NCI-H526 treated with DMSO at 0.1 percent for 48 hours (cell line): ENCODE measurements at regions not wholly inside any gene's neighbourhood (a gene's known extent, or its start where the extent isn't known, plus 50 kb on each side); places are given as distances from the start of the nearest gene placed in this dataset.
"Not testable (repeated sequence)": the region's sequence is repeated elsewhere in the genome, so short reads cannot be mapped to it uniquely, and the experiment has no call there.

Experiments
- DNase-seq: peaks from one replicate; lab custom pipeline; 2025; lab: John Stamatoyannopoulos, UW

DNA sequence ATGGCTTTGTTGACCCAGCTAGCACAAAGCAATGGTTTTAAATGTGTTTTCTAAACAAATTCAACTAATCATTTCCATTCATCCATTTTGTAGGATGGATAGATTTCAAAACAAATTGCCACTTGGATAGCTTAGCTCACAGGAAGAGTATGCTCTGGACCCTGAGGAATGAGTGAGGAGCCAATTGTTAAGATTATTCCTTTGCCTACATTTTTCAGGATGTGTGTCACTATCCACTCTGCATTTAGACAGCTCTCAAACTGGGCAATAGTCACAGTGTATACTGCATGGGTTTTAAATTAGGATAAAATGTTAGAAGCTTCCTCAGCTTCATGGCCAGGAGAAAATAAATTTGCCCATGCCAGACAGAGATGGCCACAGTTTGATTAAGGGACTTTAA, 605.6 kb upstream of the TEX47 start:
- no peak for DNase-seq

DNA sequence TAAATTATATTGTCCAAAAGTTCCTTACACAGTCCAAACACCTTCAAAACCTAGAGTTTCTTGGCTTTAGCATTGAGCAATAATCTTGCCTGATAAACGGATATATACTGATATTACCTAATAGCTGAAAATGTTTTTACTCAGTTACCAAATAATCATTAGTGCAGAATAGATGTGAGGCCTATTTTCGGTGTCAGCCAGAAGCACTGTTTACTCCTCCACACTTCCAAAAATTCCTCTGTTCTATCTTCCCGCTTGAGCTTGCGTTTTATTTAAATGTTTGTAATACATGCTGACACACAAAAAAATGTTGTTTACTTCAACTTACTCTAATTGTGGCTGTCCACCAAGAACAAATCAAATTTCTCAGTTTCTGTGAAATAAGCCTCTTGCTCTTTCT, 606.2 kb upstream of the TEX47 start:
- no peak for DNase-seq

DNA sequence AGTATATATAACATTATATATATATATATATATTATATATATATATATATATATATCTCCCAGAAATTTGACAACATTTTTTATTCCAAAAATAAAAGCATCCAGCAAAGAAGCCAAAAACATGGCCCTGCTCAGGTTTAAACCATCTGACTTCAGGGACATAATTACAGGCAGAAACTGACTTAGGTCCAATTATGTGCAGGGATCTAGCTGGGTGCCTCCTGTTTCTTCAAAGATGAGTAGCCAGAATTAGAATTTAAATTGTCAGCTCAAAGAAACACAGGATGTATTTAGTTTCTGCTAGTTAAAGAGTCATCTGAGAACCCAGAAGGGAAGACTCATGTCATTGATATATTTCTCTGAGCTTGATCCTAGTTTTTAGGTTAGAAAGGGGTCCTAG, 656.4 kb upstream of the TEX47 start:
- DNase-seq, result no peak

GRCh38 chr7:89456556-89456955, 661.0 kb upstream of the TEX47 start:
- no peak for DNase-seq

DNA sequence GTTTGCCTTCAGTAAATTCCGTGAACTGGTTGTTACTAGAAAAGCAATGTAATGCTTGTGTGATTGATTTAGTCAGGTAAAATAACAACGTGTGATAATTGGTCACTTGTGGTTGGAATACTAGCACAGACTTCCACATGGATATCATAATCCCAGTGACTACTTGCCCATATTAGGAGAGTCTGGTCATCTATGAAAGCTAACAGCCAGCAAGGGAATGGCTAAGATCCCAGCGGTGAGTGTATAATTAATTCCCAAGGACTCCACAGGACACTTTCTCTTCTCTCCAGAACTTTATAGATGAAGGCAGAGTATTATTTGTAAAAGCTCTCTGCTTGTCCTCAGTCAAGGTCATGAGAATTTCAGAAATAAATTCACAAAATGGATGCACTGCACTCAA, 662.6 kb upstream of the TEX47 start:
- no peak for DNase-seq

DNA sequence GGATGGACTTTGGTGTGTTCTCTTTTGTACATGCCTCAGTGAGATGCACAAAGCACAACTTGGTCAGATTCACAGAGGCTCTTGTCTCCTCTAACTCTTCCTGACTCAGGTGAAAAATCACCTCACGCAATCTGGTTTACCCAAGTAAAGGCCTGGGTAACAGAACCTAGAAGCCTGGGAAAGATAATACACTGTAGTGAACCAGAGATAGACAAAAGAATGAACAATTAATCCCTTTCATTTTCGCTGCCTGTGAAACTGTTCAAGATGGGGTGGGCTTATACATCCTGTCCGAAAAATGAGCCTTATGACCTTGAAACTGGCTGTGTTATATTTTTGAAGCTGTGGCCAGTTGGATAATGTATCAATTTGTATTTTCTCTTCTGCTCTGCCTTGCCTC, 678.9 kb upstream of the TEX47 start:
- no peak for DNase-seq

GRCh38 chr7:89477991-89478390, 676.3 kb upstream of the STEAP1 start:
- DNase-seq, result no peak

DNA sequence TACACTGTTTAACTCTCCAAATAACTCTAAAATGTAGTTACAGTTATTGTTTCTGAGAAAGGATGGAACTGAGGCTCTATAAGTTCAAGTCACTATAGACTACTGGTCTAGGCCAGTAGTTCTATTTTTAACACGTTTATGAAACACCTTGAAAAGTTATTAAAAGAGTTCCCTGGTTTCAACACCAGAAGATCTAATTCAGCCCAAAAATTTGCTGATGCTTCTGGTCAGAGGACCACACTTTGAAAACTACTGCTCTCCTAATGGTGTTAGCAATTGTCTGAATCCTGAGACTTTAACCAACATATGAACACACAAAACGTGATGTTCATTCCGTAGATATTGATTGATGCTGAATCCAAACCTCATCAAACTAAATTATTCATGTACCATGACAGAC, 658.6 kb upstream of the STEAP1 start:
- DNase-seq, result no peak

DNA sequence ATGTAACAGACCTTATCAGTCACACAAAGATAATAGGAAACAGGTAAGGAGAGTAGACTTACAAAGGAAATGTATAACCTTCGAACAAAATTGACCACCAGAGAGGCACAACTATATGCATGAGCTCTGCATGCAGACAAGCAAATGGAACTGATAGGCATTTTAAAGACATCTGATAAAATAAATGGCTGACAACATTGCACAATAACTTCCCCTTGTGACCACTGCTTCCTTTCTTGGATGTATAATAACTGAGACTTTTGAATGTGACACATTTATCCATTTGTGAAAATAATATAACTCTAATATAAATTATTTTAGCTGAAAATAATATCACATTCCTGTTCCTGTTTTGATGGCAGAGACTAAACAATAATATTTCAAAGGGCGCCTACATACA, 654.2 kb upstream of the STEAP1 start:
- DNase-seq, result no peak

GRCh38 chr7:89503281-89503680, 651.0 kb upstream of the STEAP1 start:
- no peak for DNase-seq

- DNase-seq, result no peak
Measured at GRCh38 chr7:89507034-89507433, 647.2 kb upstream of the STEAP1 start.

- no peak for DNase-seq
Measured at GRCh38 chr7:89511900-89512299, 642.4 kb upstream of the STEAP1 start.

GRCh38 chr7:89514970-89515369, 639.3 kb upstream of the STEAP1 start:
- no peak for DNase-seq

DNA sequence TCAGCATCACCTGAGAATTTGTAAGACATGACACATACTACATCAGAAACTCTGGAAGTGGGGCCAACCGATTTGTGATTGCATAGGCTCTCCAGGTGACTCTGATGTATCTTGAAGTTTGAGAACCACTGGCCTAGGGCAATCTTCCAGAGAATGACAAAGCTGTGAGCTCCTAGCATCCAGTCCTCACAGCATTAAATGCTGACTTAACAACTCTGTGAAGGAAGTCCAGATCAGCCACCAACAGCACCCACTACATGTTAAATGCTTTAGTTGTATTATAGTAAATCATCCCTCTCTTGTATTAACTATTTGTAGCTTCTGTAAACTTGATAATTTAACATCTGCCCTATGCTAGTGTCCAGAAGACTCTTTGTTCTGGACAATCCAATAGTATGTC, 636.5 kb upstream of the STEAP1 start:
- DNase-seq, result no peak

GRCh38 chr7:89549768-89550167, 604.5 kb upstream of the STEAP1 start:
- DNase-seq, result no peak

GRCh38 chr7:89554209-89554608, 600.1 kb upstream of the STEAP1 start:
- DNase-seq, result no peak

- no peak for DNase-seq
Measured at GRCh38 chr7:89559596-89559995, 594.7 kb upstream of the STEAP1 start.

- no peak for DNase-seq
Measured at GRCh38 chr7:89563597-89563996, 590.7 kb upstream of the STEAP1 start.

DNA sequence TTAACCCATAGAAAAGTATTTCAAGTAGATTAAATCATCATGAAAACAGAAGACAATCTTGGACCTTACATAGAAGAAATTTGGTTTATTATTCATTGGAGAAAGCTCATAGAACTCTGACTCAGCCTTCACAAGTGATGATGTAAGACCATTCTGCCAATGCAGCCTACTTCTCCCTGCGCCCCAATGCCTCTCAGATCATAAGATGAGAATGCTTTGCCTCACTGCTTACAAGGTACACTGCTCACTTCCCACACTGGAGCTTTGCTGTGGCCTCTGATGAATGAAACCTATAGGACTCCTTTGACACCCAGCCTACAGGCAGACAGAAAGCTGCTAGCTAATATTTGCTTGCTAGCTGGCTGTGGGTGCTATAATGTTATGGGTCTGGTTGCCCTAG, 569.4 kb upstream of the STEAP1 start:
- no peak for DNase-seq

DNA sequence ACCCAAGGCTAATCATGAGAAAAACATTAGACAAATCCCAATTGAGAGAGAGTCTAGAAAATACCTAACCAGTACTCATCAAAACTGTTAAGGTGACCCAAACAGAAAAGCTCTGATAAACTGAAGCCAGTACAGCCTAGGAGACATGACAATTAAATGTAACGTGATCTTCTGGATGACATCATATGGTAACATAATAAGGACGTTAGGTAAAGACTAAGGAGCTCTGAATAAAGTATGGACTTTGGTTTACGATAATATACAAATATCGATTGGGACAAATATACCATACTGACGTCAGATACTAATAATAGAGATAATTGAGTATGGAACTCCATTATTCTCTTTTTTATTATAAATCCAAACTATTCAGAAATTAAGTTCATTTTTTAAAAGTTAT, 561.1 kb upstream of the STEAP1 start:
- DNase-seq, result no peak

- no peak for DNase-seq
Measured at GRCh38 chr7:89602984-89603383, 551.3 kb upstream of the STEAP1 start.

- no peak for DNase-seq
Measured at GRCh38 chr7:89605362-89605761, 548.9 kb upstream of the STEAP1 start.

DNA sequence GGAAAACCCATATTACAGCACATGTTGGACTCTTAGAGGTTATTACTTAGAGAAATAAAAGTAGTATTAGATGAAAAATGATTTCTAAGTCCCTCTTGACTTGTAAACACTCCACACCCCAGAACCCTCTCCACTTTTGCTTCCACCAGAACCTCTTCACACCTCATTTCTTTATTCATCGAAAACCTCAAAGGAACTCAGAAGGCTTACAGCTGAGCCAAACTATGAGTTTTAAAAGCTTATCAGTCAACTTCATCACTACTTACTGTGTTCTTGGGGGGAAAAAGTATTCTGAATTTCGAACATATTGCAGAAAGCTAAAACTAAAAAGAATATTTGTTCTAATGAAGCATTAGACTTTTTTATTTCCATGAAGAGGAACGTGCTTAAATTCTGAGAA, 547.8 kb upstream of the STEAP1 start:
- no peak for DNase-seq

DNA sequence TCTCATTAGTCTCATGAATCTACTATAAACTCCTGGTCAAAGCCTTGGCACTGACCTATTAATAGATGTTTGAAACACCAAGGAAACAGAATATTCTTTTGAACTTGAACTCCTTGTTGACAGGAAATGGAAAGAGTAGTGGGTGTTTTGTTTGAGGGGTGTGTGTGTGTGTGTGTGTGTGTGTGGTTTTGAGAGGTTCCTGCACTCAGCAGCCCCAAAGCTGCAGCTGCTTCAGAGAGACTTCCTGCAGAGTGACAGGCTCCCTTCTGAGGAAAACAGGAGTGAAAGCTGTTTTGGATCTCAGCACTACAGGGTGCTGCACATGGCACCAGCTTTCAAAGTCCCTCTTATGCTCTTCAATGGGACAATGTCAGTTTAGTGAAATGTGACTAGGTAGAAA, 546.5 kb upstream of the STEAP1 start:
- DNase-seq, result no peak

- DNase-seq, result not testable (repeated sequence)
Measured at GRCh38 chr7:89616829-89617228, 537.4 kb upstream of the STEAP1 start.
